ENCODE measurements at regions not wholly inside any gene's neighbourhood (a gene's known extent, or its start where the extent isn't known, plus 50 kb on each side); places are given as distances from the start of the nearest gene placed in this dataset.
A peak's percentile ranks its signal among the peaks of the same experiment; 100 is the strongest.

DNA sequence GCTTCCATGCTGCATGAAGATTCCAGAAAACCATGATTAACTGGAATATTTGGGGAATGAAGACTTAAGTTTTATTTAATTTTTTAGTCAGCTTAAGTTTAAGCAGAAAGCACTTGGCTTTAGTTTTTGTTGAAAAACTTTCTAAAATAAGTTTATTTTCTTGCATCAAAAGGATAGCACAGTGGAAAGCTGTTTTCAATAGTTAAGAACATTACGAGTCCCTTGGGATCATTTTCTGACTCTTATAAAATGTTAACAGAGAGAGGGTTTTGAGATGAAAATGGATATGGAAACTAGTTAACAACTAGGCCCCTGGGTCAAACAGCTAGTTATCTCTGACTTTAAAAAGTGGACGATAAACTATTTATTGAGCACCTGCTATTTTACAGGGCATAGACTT is 181.9 kb upstream of the SLC38A2 start:
- TF ChIP-seq POLR2AphosphoS5 (IDR thresholded peaks at IDR 0.05), result no peak
- TF ChIP-seq POLR2A (IDR thresholded peaks at IDR 0.05), result no peak
- TF ChIP-seq CTCF (IDR thresholded peaks at IDR 0.05), result no peak
- no peak for TF ChIP-seq EP300 (IDR thresholded peaks at IDR 0.05)
- no peaks in the 10 kb centered on the region for H3K9me3 ChIP-seq
- peak overlapping the region; percentile 82 for H3K27ac ChIP-seq
- no peaks in the 10 kb centered on the region for H3K27me3 ChIP-seq
- H3K4me1 ChIP-seq, result peaks cover 65% of the 10 kb centered on the region
- DNase-seq (ENCODE audit: low spot score in 2 of 2), result no peak
- 68% methylated on average over 2 of the region's 2 CpGs for WGBS
- no peak overlapping the region for H3K4me3 ChIP-seq
- H3K36me3 ChIP-seq, result no peaks in the 10 kb centered on the region

GRCh38 chr12:46553911-46554310 is 181.3 kb upstream of the SLC38A2 start:
- DNase-seq (ENCODE audit: low spot score in 2 of 2), result no peak
- peaks cover 64% of the 10 kb centered on the region for H3K4me1 ChIP-seq

GRCh38 chr12:46553266-46553665 is 180.7 kb upstream of the SLC38A2 start:
- Histone ChIP-seq H3K4me1 (peaks cover 65% of the 10 kb centered on the region), H3K27ac (peak overlapping the region; percentile 82), H3K9me3 (no peaks in the 10 kb centered on the region), H3K4me3 (no peak overlapping the region), H3K27me3 (no peaks in the 10 kb centered on the region), H3K36me3 (no peaks in the 10 kb centered on the region)
- no peak for DNase-seq (ENCODE audit: low spot score in 2 of 2)
- TF ChIP-seq POLR2A (IDR thresholded peaks at IDR 0.05), result no peak
- no peak for TF ChIP-seq CTCF (IDR thresholded peaks at IDR 0.05)
- TF ChIP-seq EP300 (IDR thresholded peaks at IDR 0.05), result no peak
- TF ChIP-seq POLR2AphosphoS5 (IDR thresholded peaks at IDR 0.05), result no peak
- 62% methylated on average over 2 of the region's 2 CpGs for WGBS

More at GRCh38 chr12:46553911-46554310, 181.3 kb upstream of the SLC38A2 start:
- Histone ChIP-seq H3K36me3 (no peaks in the 10 kb centered on the region), H3K9me3 (no peaks in the 10 kb centered on the region), H3K4me3 (no peak overlapping the region), H3K27ac (peak overlapping the region; percentile 82), H3K27me3 (no peaks in the 10 kb centered on the region)
- TF ChIP-seq POLR2AphosphoS5 (IDR thresholded peaks at IDR 0.05) (no peak), POLR2A (IDR thresholded peaks at IDR 0.05) (no peak), EP300 (IDR thresholded peaks at IDR 0.05) (no peak), CTCF (IDR thresholded peaks at IDR 0.05) (no peak)
- 53% methylated on average over 1 of the region's 1 CpG for whole genome bisulfite sequencing

DNA sequence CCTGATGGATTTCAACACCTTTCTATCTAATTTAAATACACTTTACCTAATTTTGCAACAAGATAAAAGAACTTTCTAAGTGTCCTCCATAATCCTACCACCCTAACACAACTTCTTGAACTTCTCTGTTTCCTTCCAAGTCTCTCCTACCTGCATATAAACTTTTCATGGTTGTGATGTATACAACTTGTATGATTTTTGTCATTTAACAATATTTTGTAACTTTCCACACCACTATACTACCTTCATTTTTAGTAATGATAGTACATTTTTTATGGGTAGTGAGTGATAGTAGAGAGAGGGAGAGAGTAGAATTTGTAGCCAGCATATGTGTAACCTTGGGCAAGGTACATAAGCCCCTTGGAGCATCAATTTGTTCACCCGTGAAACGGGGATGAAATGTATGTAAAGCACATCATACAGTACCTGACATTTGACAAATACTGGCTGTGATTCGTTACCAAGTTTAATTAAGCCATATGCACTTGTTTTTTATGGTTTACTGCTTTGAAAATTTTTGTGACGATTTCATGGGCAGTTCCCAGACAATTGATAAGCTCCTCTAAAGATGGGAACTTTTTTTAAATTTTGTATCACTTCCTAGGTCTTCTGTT is 177.8 kb upstream of the SLC38A2 start:
- no peak overlapping the region for H3K27ac ChIP-seq
- H3K27me3 ChIP-seq, result no peaks in the 10 kb centered on the region
- H3K4me1 ChIP-seq, result peaks cover 57% of the 10 kb centered on the region
- no peak overlapping the region for H3K4me3 ChIP-seq
- no peak for DNase-seq (ENCODE audit: low spot score in 2 of 2)
- no peak for TF ChIP-seq EP300 (IDR thresholded peaks at IDR 0.05)
- TF ChIP-seq POLR2A (IDR thresholded peaks at IDR 0.05), result no peak
- no peak for TF ChIP-seq POLR2AphosphoS5 (IDR thresholded peaks at IDR 0.05)
- TF ChIP-seq CTCF (IDR thresholded peaks at IDR 0.05), result no peak
- H3K36me3 ChIP-seq, result no peaks in the 10 kb centered on the region
- no peaks in the 10 kb centered on the region for H3K9me3 ChIP-seq
- WGBS, result 98% methylated on average over 4 of the region's 4 CpGs

DNA sequence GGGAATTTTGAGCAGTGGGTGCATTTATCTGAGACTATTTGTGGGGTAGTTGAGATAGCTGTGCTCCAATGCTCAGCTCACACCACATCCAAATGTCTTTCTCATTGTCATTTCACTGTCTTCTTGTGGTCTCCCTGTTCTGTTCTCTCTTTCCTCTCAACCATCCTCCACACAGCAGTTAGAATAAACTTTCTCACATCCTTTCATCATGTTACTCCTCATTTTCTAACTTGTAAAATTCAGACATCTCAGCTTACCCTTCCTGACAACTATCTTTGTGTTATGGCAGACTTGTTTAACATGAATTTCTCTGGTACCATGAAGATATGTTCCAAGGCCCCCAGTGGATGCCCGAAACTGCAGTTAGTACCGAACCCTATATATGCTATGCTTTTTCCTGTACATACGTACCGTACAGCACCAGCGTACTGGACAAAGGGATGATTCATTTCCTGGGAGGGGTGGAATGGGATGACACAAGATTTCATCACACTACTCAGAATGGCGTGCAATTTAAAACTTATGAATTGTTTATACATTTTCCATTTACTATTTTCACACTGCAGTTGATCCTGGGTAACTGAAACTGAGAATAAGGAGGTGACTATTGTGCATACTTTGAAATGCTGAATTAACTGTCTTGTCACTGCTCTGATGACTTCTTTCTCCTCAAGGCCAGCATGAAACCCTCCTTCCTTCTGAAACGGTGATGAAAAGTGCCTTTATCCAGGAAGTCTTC is 177.1 kb upstream of the SLC38A2 start:
- Histone ChIP-seq H3K4me1 (peaks cover 50% of the 10 kb centered on the region), H3K36me3 (no peaks in the 10 kb centered on the region), H3K27ac (no peak overlapping the region), H3K4me3 (no peak overlapping the region), H3K9me3 (no peaks in the 10 kb centered on the region), H3K27me3 (no peaks in the 10 kb centered on the region)
- no peak for TF ChIP-seq POLR2A (IDR thresholded peaks at IDR 0.05)
- WGBS, result 69% methylated on average over 7 of the region's 7 CpGs
- DNase-seq (ENCODE audit: low spot score in 2 of 2), result no peak
